IMR-90 (cell line): ENCODE measurements at regions not wholly inside any gene's neighbourhood (a gene's known extent, or its start where the extent isn't known, plus 50 kb on each side); places are given as distances from the start of the nearest gene placed in this dataset.

Experiments
- ATAC-seq: fragments of 200-7000 bp; cut with Tn5 transposase; 2 replicates; pipeline ENCODE4 v1.9.1; 2020; ENCODE audit warnings: low read depth, mild to moderate bottlenecking, moderate library complexity
- BruUV-seq: library from RNA; stranded (reverse); fragments of 400-500 nt; replicated peaks from 2 replicates; lab custom pipeline; 2021; lab: Mats Ljungman, UMichigan
- CTCF ChIA-PET: fragments of 300-600 bp; formaldehyde crosslinking; extraction: SDS; loops from one replicate; lab custom pipeline; 2021; ENCODE audit warnings: antibody characterized with exemption; lab: Yijun Ruan, JAX
- POLR2A ChIA-PET: fragments of 300-600 bp; sonication (Branson Sonifier 250); formaldehyde crosslinking; loops from one replicate; lab custom pipeline; 2022; ENCODE audit warnings: antibody characterized with exemption; ENCODE audit not compliant: unreplicated experiment; lab: Charles Lee
- DNase-seq: peaks from one replicate; pipeline ENCODE4 v3.0.0; 2013
- H2AFZ ChIP-seq: replicated peaks from 2 replicates; pipeline ENCODE3; 2013; ENCODE audit warnings: low read length, mild to moderate bottlenecking; ENCODE audit not compliant: poor library complexity
- H2AK5ac ChIP-seq: 2 replicates; pipeline ENCODE4 v1.6.1; 2013; ENCODE audit warnings: low read depth, low read length, inconsistent platforms
- H2AK9ac ChIP-seq: replicated peaks from 2 replicates; pipeline ENCODE3; 2013; ENCODE audit warnings: mild to moderate bottlenecking, low read depth, low read length, moderate library complexity; ENCODE audit not compliant: poor library complexity
- H2BK120ac ChIP-seq: 2 replicates; pipeline ENCODE4 v1.6.1; 2013; ENCODE audit warnings: low read depth, low read length, inconsistent platforms
- H2BK15ac ChIP-seq: 3 replicates; pipeline ENCODE4 v1.6.1; 2013; ENCODE audit warnings: low read depth, low read length, inconsistent platforms
- H2BK20ac ChIP-seq: 2 replicates; pipeline ENCODE4 v1.6.1; 2013; ENCODE audit warnings: low read depth, mild to moderate bottlenecking, inconsistent platforms, low read length, moderate library complexity
- H2BK5ac ChIP-seq: 2 replicates; pipeline ENCODE4 v1.6.1; 2013; ENCODE audit warnings: mild to moderate bottlenecking, low read depth, low read length, inconsistent platforms; ENCODE audit not compliant: poor library complexity, severe bottlenecking
- H3K14ac ChIP-seq: replicated peaks from 2 replicates; pipeline ENCODE4 v1.6.1; 2013; ENCODE audit warnings: low read depth, low read length, inconsistent platforms
- H3K18ac ChIP-seq: 2 replicates; pipeline ENCODE4 v1.6.1; 2013; ENCODE audit warnings: low read depth, low read length, control low read depth
- H3K23ac ChIP-seq: 2 replicates; pipeline ENCODE4 v1.6.1; 2013; ENCODE audit warnings: low read depth, low read length, inconsistent platforms
- H3K27ac ChIP-seq: 2 replicates; pipeline ENCODE4 v1.5.1; 2013; ENCODE audit warnings: mild to moderate bottlenecking, control low read depth, low read length; ENCODE audit not compliant: insufficient read depth
- H3K27me3 ChIP-seq: 2 replicates; pipeline ENCODE4 v1.6.1; 2013; ENCODE audit warnings: low read length; ENCODE audit not compliant: control insufficient read depth, insufficient read depth
- H3K36me3 ChIP-seq: 2 replicates; pipeline ENCODE4 v1.6.1; 2013; ENCODE audit warnings: low read length, mixed read lengths; ENCODE audit not compliant: control insufficient read depth, insufficient read depth
- H3K4ac ChIP-seq: 2 replicates; pipeline ENCODE4 v1.6.1; 2013; ENCODE audit warnings: low read depth, low read length, inconsistent platforms
- H3K4me1 ChIP-seq: 2 replicates; pipeline ENCODE4 v1.6.1; 2013; ENCODE audit warnings: low read length, mixed read lengths; ENCODE audit not compliant: control insufficient read depth, insufficient read depth
- H3K4me2 ChIP-seq: 2 replicates; pipeline ENCODE4 v1.6.1; 2013; ENCODE audit warnings: low read depth, mild to moderate bottlenecking, control low read depth, low read length, moderate library complexity
- H3K4me3 ChIP-seq: 2 replicates; pipeline ENCODE4 v1.5.1; 2013; ENCODE audit warnings: low read depth, mild to moderate bottlenecking, control low read depth, low read length, moderate library complexity; ENCODE audit not compliant: insufficient read depth
- H3K56ac ChIP-seq: 2 replicates; pipeline ENCODE4 v1.6.1; 2013; ENCODE audit warnings: low read length, inconsistent platforms; ENCODE audit not compliant: insufficient read depth; ENCODE audit errors: extremely low read depth
- H3K79me1 ChIP-seq, 2 experiments: 2 replicates each; pipeline ENCODE4 v1.6.1; 2013; ENCODE audit warnings: low read length in 2 of 2, inconsistent platforms in 1 of 2, low read depth in 1 of 2
- H3K9ac ChIP-seq: 2 replicates; pipeline ENCODE4 v1.6.1; 2013; ENCODE audit warnings: low read depth, low read length, control low read depth
- H3K9me1 ChIP-seq: 2 replicates; pipeline ENCODE4 v1.6.1; 2013; ENCODE audit warnings: low read length, inconsistent platforms; ENCODE audit not compliant: insufficient read depth
- H3K9me3 ChIP-seq: 2 replicates; pipeline ENCODE4 v1.6.1; 2013; ENCODE audit warnings: low read length; ENCODE audit not compliant: control insufficient read depth, insufficient read depth
- H4K20me1 ChIP-seq: 2 replicates; pipeline ENCODE4 v1.6.1; 2013; ENCODE audit warnings: low read length, inconsistent platforms; ENCODE audit not compliant: insufficient read depth
- H4K5ac ChIP-seq: 2 replicates; pipeline ENCODE4 v1.6.1; 2013; ENCODE audit warnings: mild to moderate bottlenecking, low read depth, low read length, control low read depth
- H4K8ac ChIP-seq, 2 experiments: 2 replicates each; pipeline ENCODE4 v1.6.1; 2013; ENCODE audit warnings: low read depth in 2 of 2, low read length in 2 of 2, control low read depth in 1 of 2, inconsistent platforms in 1 of 2
- H4K91ac ChIP-seq: 2 replicates; pipeline ENCODE4 v1.6.1; 2013; ENCODE audit warnings: low read depth, low read length, inconsistent platforms; ENCODE audit not compliant: insufficient read depth
- BHLHE40 ChIP-seq: fragments of 150-350 bp; IDR thresholded peaks from 2 replicates; pipeline ENCODE4 v1.6.1; 2016; ENCODE audit warnings: mild to moderate bottlenecking, low read depth, low read length
- CEBPB ChIP-seq: IDR thresholded peaks from 2 replicates; pipeline ENCODE4 v1.6.1; 2012; ENCODE audit warnings: low read depth, low read length, improper control_type of control experiment
- CHD1 ChIP-seq: IDR thresholded peaks from 2 replicates; pipeline ENCODE4 v1.6.1; 2012; ENCODE audit warnings: low read depth, low read length, improper control_type of control experiment
- FOS ChIP-seq: fragments of 150-350 bp; IDR thresholded peaks from 2 replicates; pipeline ENCODE4 v1.6.1; 2016; ENCODE audit warnings: low read depth, low read length
- MAFK ChIP-seq: IDR thresholded peaks from 2 replicates; pipeline ENCODE4 v1.6.1; 2012; ENCODE audit warnings: low read depth, low read length, improper control_type of control experiment
- MAZ ChIP-seq: IDR thresholded peaks from 2 replicates; pipeline ENCODE4 v1.6.1; 2012; ENCODE audit warnings: low read depth, mild to moderate bottlenecking, low read length, improper control_type of control experiment, moderate library complexity, borderline replicate concordance
- MXI1 ChIP-seq: IDR thresholded peaks from 2 replicates; pipeline ENCODE4 v1.6.1; 2012; ENCODE audit warnings: low read depth, mild to moderate bottlenecking, low read length, moderate library complexity, borderline replicate concordance
- NFE2L2 ChIP-seq: fragments of 150-350 bp; IDR thresholded peaks from 2 replicates; pipeline ENCODE4 v1.6.1; 2016; ENCODE audit warnings: low read depth, mild to moderate bottlenecking, low read length
- POLR2A ChIP-seq: IDR thresholded peaks from 2 replicates; pipeline ENCODE4 v1.6.1; 2012; ENCODE audit warnings: mild to moderate bottlenecking, low read depth, low read length
- RAD21 ChIP-seq: IDR thresholded peaks from 2 replicates; pipeline ENCODE4 v1.6.1; 2012; ENCODE audit warnings: low read length, improper control_type of control experiment
- RCOR1 ChIP-seq: IDR thresholded peaks from 2 replicates; pipeline ENCODE4 v1.6.1; 2012; ENCODE audit warnings: mild to moderate bottlenecking, low read length, improper control_type of control experiment; ENCODE audit not compliant: insufficient replicate concordance
- RFX5 ChIP-seq: IDR thresholded peaks from 2 replicates; pipeline ENCODE4 v1.8.0; 2012; ENCODE audit warnings: low read depth, mild to moderate bottlenecking, low read length, moderate library complexity
- SMC3 ChIP-seq: fragments of 150-350 bp; IDR thresholded peaks from 2 replicates; pipeline ENCODE4 v1.6.1; 2016; ENCODE audit warnings: low read depth, mild to moderate bottlenecking, antibody characterized with exemption, low read length, moderate library complexity
- WGBS, 2 experiments: methylation state at CpG; one replicate each; pipeline versions ENCODE4 v1.1.5 to v1.1.7; 2013; ENCODE audit warnings: missing lambda C conversion rate in 2 of 2; ENCODE audit not compliant: insufficient read length in 1 of 2; ENCODE audit errors: extremely low coverage in 2 of 2; 5-methylcytosine and 5-hydroxymethylcytosine counted together
- dilution Hi-C: fragments of 300-500 bp; cut with HindIII; formaldehyde crosslinking; loops from one replicate; pipeline ENCODE4 v1.14.3; 2018; ENCODE audit warnings: low sequenced_read_pairs; ENCODE audit not compliant: unreplicated experiment
- in situ Hi-C: fragments of 300-500 bp; cut with MboI; formaldehyde crosslinking; loops from 3 replicates; pipeline ENCODE4 v1.14.3; 2019; ENCODE audit warnings: low sequenced_read_pairs, inconsistent platforms, mixed read lengths
- intact Hi-C: fragments of 100-400 bp; cut with micrococcal nuclease; formaldehyde crosslinking; loops from 2 replicates; pipeline ENCODE4 v1.10.0; 2022
- TF ChIP-seq, protein P1 (sequence below): fragments of 150-350 bp; IDR thresholded peaks from 2 replicates; pipeline ENCODE4 v1.6.1; 2017; ENCODE audit warnings: mild to moderate bottlenecking, antibody characterized with exemption, low read length, low read depth
- TF ChIP-seq, protein P2 (sequence below): fragments of 150-350 bp; IDR thresholded peaks from 2 replicates; pipeline ENCODE4 v1.6.1; 2016; ENCODE audit warnings: low read depth, mild to moderate bottlenecking, low read length, moderate library complexity, borderline replicate concordance
- TF ChIP-seq, protein P3 (sequence below): conservative IDR thresholded peaks from 2 replicates; pipeline ENCODE4 v1.5.1; 2012; ENCODE audit warnings: mild to moderate bottlenecking, low read depth, low read length, improper control_type of control experiment

DNA sequence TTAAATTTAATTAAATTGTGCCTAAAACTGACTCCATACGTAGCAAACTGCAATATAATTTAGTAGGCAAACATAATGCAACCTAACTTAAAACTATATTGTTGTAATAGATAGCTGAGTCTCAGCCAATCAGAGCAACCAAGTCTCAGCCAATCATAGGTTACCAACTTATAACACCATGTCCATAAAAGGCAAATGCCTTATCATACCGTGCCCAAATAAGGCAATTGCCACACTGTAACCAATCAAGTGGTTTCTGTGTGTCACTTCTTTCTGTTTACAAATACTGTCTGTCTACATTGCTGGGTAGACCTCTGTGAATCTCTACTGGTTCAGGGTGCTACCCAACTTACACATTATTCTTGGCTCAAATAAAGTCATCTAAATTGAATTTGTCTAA lies 728.4 kb upstream of the EPHA6 start:
- no peak overlapping the region for H2AK9ac ChIP-seq
- dilution Hi-C loops (no loop called here), intact Hi-C loops (no loop called here), in situ Hi-C loops (no loop called here)
- ChIA-PET POLR2A (no interaction called here), CTCF (no interaction called here)
- H2AK5ac ChIP-seq, result no peak overlapping the region
- H2AFZ ChIP-seq, result no peak overlapping the region
- H3K27ac ChIP-seq, result no peak overlapping the region
- H3K79me1 ChIP-seq, result no peaks in the 10 kb centered on the region
- no peak for TF ChIP-seq MXI1
- no peak for TF ChIP-seq RAD21
- TF ChIP-seq, protein P1, sequence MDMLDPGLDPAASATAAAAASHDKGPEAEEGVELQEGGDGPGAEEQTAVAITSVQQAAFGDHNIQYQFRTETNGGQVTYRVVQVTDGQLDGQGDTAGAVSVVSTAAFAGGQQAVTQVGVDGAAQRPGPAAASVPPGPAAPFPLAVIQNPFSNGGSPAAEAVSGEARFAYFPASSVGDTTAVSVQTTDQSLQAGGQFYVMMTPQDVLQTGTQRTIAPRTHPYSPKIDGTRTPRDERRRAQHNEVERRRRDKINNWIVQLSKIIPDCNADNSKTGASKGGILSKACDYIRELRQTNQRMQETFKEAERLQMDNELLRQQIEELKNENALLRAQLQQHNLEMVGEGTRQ, result no peak
- no peak for TF ChIP-seq CEBPB
- no peak for TF ChIP-seq MAZ
- no peak for TF ChIP-seq RFX5
- TF ChIP-seq FOS, result no peak
- TF ChIP-seq POLR2A, result no peak
- no peak for TF ChIP-seq SMC3
- TF ChIP-seq, protein P2, sequence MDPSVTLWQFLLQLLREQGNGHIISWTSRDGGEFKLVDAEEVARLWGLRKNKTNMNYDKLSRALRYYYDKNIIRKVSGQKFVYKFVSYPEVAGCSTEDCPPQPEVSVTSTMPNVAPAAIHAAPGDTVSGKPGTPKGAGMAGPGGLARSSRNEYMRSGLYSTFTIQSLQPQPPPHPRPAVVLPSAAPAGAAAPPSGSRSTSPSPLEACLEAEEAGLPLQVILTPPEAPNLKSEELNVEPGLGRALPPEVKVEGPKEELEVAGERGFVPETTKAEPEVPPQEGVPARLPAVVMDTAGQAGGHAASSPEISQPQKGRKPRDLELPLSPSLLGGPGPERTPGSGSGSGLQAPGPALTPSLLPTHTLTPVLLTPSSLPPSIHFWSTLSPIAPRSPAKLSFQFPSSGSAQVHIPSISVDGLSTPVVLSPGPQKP, result no peak
- no peak for TF ChIP-seq BHLHE40
- TF ChIP-seq CHD1, result no peak
- TF ChIP-seq NFE2L2, result no peak
- TF ChIP-seq RCOR1, result no peak
- TF ChIP-seq, protein P3, sequence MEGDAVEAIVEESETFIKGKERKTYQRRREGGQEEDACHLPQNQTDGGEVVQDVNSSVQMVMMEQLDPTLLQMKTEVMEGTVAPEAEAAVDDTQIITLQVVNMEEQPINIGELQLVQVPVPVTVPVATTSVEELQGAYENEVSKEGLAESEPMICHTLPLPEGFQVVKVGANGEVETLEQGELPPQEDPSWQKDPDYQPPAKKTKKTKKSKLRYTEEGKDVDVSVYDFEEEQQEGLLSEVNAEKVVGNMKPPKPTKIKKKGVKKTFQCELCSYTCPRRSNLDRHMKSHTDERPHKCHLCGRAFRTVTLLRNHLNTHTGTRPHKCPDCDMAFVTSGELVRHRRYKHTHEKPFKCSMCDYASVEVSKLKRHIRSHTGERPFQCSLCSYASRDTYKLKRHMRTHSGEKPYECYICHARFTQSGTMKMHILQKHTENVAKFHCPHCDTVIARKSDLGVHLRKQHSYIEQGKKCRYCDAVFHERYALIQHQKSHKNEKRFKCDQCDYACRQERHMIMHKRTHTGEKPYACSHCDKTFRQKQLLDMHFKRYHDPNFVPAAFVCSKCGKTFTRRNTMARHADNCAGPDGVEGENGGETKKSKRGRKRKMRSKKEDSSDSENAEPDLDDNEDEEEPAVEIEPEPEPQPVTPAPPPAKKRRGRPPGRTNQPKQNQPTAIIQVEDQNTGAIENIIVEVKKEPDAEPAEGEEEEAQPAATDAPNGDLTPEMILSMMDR, result no peak
- no peak for TF ChIP-seq MAFK
- no peak overlapping the region for H2BK120ac ChIP-seq
- H4K8ac ChIP-seq, result no peak overlapping the region
- no peaks in the 10 kb centered on the region for H3K27me3 ChIP-seq
- no peak overlapping the region for H2BK15ac ChIP-seq
- H3K4me2 ChIP-seq, result no peak overlapping the region
- no TSS peak for BruUV-seq
- no CpG with 5 or more reads among the region's 2 CpGs for WGBS, 2 experiments
- 0 out of 2 replicates have a peak, but pooled peaks cover 2% of the 10 kb centered on the region for H3K9me3 ChIP-seq
- H2BK20ac ChIP-seq, result no peak overlapping the region
- H3K9me1 ChIP-seq, result no peaks in the 10 kb centered on the region
- no peaks in the 10 kb centered on the region for H4K20me1 ChIP-seq
- H3K14ac ChIP-seq, result no peak overlapping the region
- H3K36me3 ChIP-seq, result no peaks in the 10 kb centered on the region
- H3K4ac ChIP-seq, result no peak overlapping the region
- H4K91ac ChIP-seq, result no peak overlapping the region
- no peaks in the 10 kb centered on the region for H3K4me1 ChIP-seq
- H4K5ac ChIP-seq, result no peak overlapping the region
- ATAC-seq (no peak), DNase-seq (no peak)
- no peak overlapping the region for H3K18ac ChIP-seq
- H3K23ac ChIP-seq, result no peak overlapping the region
- H3K9ac ChIP-seq, result no peak overlapping the region
- H3K4me3 ChIP-seq, result no peak overlapping the region
- H2BK5ac ChIP-seq, result no peak overlapping the region
- no peak overlapping the region for H3K56ac ChIP-seq
